HCT116 (cell line): ENCODE measurements at regions not wholly inside any gene's neighbourhood (a gene's known extent, or its start where the extent isn't known, plus 50 kb on each side); places are given as distances from the start of the nearest gene placed in this dataset.

Experiments
- ATAC-seq: fragments of 200-7000 bp; cut with Tn5 transposase; 2 replicates; pipeline ENCODE4 v1.9.1; 2020; ENCODE audit warnings: mild to moderate bottlenecking, moderate library complexity
- BruUV-seq: library from RNA; stranded (reverse); fragments of 400-500 nt; replicated peaks from 2 replicates; lab custom pipeline; 2021; lab: Mats Ljungman, UMichigan
- CTCF ChIA-PET: fragments of 300-600 bp; sonication (Branson Sonifier 250); formaldehyde crosslinking; loops from one replicate; lab custom pipeline; 2021; ENCODE audit warnings: antibody characterized with exemption; lab: Charles Lee
- POLR2A ChIA-PET: fragments of 300-600, 350-600 bp; sonication (Branson Sonifier 250); formaldehyde crosslinking; loops from one replicate; lab custom pipeline; 2021; ENCODE audit warnings: antibody characterized with exemption; lab: Charles Lee
- RAD21 ChIA-PET, 2 experiments: fragments of 300-600 bp; sonication (Branson Sonifier 250); formaldehyde crosslinking; loops; one replicate each; lab custom pipeline; 2023; ENCODE audit warnings: low total read pairs in 2 of 2; ENCODE audit not compliant: uncharacterized antibody in 2 of 2, unreplicated experiment in 2 of 2, low non-redundant PET in 1 of 2; lab: Charles Lee
- DNase-seq: peaks from one replicate; pipeline ENCODE4 v3.0.0-alpha.2; 2010; ENCODE audit warnings: low read depth, low spot score
- H2AFZ ChIP-seq: fragments of 200-600 bp; shearing (Covaris generic), sonication (generic); 2 replicates; pipeline ENCODE4 v1.6.1; 2017; ENCODE audit warnings: low read depth, mixed run types, mixed read lengths, antibody characterized with exemption, low read length; ENCODE audit not compliant: poor library complexity, severe bottlenecking
- H3K27ac ChIP-seq: 2 replicates; pipeline ENCODE4 v1.5.1; 2012; ENCODE audit warnings: low read depth, low read length
- H3K27me3 ChIP-seq: fragments of 200-600 bp; sonication (generic); 2 replicates; pipeline ENCODE4 v1.6.1; 2016; ENCODE audit warnings: mixed run types, low read length, mixed read lengths; ENCODE audit not compliant: insufficient read depth
- H3K36me3 ChIP-seq, 2 experiments: fragments of 200-500 bp in 1 of 2; fragments of 200-600 bp in 1 of 2; sonication (Bioruptor generic) in 1 of 2; sonication (generic) in 1 of 2; 2 replicates each; pipeline versions ENCODE4 v1.5.1 to v1.6.1; 2014 to 2016; ENCODE audit warnings: low read length in 2 of 2, inconsistent platforms in 1 of 2, mixed read lengths in 1 of 2, mixed run types in 1 of 2; ENCODE audit not compliant: insufficient read depth in 2 of 2, control insufficient read depth in 1 of 2
- H3K4me1 ChIP-seq, 2 experiments: fragments of 200-600 bp in 1 of 2; sonication (generic) in 1 of 2; 2 replicates each; pipeline versions ENCODE4 v1.5.1 to v1.6.1; 2012 to 2017; ENCODE audit warnings: low read length in 2 of 2, inconsistent platforms in 1 of 2, mild to moderate bottlenecking in 1 of 2, mixed read lengths in 1 of 2, mixed run types in 1 of 2, moderate library complexity in 1 of 2; ENCODE audit not compliant: insufficient read depth in 2 of 2, control insufficient read depth in 1 of 2
- H3K4me2 ChIP-seq: fragments of 200-600 bp; sonication (generic); 2 replicates; pipeline ENCODE4 v1.6.1; 2017; ENCODE audit warnings: mixed run types, low read length, mixed read lengths
- H3K4me3 ChIP-seq, 2 experiments: fragments of 200-600 bp in 1 of 2; sonication (generic) in 1 of 2; replicated peaks in 1 of 2; 2 replicates each; pipeline ENCODE4 v1.5.1; 2011 to 2016; ENCODE audit warnings: low read length in 2 of 2, control low read depth in 1 of 2, low read depth in 1 of 2, mild to moderate bottlenecking in 1 of 2, mixed read lengths in 1 of 2, mixed run types in 1 of 2
- H3K79me2 ChIP-seq: fragments of 200-600 bp; sonication (generic); 2 replicates; pipeline ENCODE4 v1.6.1; 2017; ENCODE audit warnings: mild to moderate bottlenecking, mixed run types, low read length, moderate library complexity, mixed read lengths; ENCODE audit not compliant: insufficient read depth
- H3K9ac ChIP-seq: fragments of 200-600 bp; sonication (generic); 2 replicates; pipeline ENCODE4 v1.6.1; 2016; ENCODE audit warnings: low read length, mixed read lengths
- H3K9me2 ChIP-seq: fragments of 200-600 bp; sonication (generic), shearing (Covaris generic); 2 replicates; pipeline ENCODE4 v1.6.1; 2017; ENCODE audit warnings: mixed run types, mild to moderate bottlenecking, moderate library complexity; ENCODE audit not compliant: insufficient read depth
- H3K9me3 ChIP-seq, 2 experiments: fragments of 200-500 bp in 1 of 2; fragments of 200-600 bp in 1 of 2; sonication (Bioruptor generic) in 1 of 2; sonication (generic) in 1 of 2; 2 replicates each; pipeline ENCODE4 v1.6.1; 2014 to 2017; ENCODE audit warnings: low read length in 2 of 2, mixed read lengths in 2 of 2, inconsistent platforms in 1 of 2, low read depth in 1 of 2, mild to moderate bottlenecking in 1 of 2, mixed run types in 1 of 2, moderate library complexity in 1 of 2; ENCODE audit not compliant: control insufficient read depth in 1 of 2, insufficient read depth in 1 of 2
- H4K20me1 ChIP-seq: fragments of 200-600 bp; sonication (generic), shearing (Covaris generic); 2 replicates; pipeline ENCODE4 v1.6.1; 2017; ENCODE audit warnings: mixed run types, mild to moderate bottlenecking, moderate library complexity; ENCODE audit not compliant: insufficient read depth
- CBX3 ChIP-seq: IDR thresholded peaks from 2 replicates; pipeline ENCODE4 v1.6.1; 2012; ENCODE audit warnings: low read depth
- CEBPB ChIP-seq: IDR thresholded peaks from 2 replicates; pipeline ENCODE4 v1.6.1; 2012; ENCODE audit warnings: low read depth
- EZH2 ChIP-seq: fragments of 200-600 bp; sonication (generic); IDR thresholded peaks from 2 replicates; pipeline ENCODE4 v1.6.1; 2017; ENCODE audit warnings: antibody characterized with exemption, mixed run types
- EZH2phosphoT487 ChIP-seq: fragments of 200-600 bp; IDR thresholded peaks from 2 replicates; pipeline ENCODE4 v1.6.1; 2018; ENCODE audit warnings: antibody characterized with exemption, borderline replicate concordance
- SRF ChIP-seq: IDR thresholded peaks from 2 replicates; pipeline ENCODE4 v1.6.1; 2012; ENCODE audit warnings: low read depth
- ZFX ChIP-seq: fragments of 450-650 bp; IDR thresholded peaks from 2 replicates; pipeline ENCODE4 v1.6.1; 2017
- intact Hi-C: fragments of 100-400 bp; cut with micrococcal nuclease; formaldehyde crosslinking; loops from 2 replicates; pipeline ENCODE4 v1.10.0; 2022
- TF ChIP-seq, protein P1 (sequence below): IDR thresholded peaks from 2 replicates; pipeline ENCODE4 v1.6.1; 2011; ENCODE audit warnings: mild to moderate bottlenecking, low read length, moderate library complexity; ENCODE audit not compliant: insufficient replicate concordance; ENCODE audit errors: extremely low read depth

GRCh38 chr10:22780474-22780885, 66.1 kb upstream of the PIP4K2A start (continued):
- TF ChIP-seq, protein P1, sequence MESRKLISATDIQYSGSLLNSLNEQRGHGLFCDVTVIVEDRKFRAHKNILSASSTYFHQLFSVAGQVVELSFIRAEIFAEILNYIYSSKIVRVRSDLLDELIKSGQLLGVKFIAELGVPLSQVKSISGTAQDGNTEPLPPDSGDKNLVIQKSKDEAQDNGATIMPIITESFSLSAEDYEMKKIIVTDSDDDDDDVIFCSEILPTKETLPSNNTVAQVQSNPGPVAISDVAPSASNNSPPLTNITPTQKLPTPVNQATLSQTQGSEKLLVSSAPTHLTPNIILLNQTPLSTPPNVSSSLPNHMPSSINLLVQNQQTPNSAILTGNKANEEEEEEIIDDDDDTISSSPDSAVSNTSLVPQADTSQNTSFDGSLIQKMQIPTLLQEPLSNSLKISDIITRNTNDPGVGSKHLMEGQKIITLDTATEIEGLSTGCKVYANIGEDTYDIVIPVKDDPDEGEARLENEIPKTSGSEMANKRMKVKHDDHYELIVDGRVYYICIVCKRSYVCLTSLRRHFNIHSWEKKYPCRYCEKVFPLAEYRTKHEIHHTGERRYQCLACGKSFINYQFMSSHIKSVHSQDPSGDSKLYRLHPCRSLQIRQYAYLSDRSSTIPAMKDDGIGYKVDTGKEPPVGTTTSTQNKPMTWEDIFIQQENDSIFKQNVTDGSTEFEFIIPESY, result no peak
- no peak for TF ChIP-seq SRF
- no peak for TF ChIP-seq EZH2phosphoT487
- no peak for TF ChIP-seq EZH2
- no peak for TF ChIP-seq CEBPB
- TF ChIP-seq ZFX, result no peak
- TF ChIP-seq, all 23 proteins: peak for 0

DNA sequence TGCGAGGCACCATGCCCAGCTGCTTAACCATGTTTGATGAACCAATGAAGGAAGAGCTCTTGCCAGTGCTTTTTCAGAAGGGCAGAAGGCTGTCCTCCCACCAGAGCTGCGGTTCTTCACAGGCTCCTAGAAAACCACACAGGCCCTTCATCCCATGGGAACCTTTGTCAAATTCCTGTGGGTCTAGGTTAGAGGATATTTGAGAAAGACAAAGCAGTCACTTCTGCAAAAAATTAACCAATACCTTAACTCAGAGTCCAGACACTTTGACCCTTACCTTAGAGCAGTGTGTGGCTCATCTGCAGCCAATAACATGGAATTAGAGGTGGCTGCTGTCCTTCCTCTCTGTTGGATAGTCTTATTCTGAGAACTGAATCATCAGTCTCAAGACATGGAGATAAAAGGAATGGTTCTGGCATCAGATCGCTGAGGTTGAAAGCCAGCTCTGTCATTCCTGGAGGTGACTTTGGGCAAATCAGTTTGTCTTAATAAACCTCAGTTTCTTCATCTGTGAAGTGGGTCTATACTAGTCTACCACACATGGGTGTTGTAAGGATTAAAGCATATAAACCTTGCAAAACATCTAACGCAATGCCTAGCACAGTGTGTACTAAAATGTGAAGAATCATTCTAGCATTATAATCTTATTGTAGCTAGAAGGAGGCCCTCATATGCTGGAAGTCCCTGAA, 65.1 kb upstream of the PIP4K2A start:
- ATAC-seq (no peak), DNase-seq (no peak)
- intact Hi-C loops, result no loop called here
- ChIA-PET CTCF (no interaction called here), POLR2A (no interaction called here), RAD21 (no interaction called here)
- Histone ChIP-seq H3K27ac (no peak overlapping the region), H2AFZ (no peak overlapping the region), H3K27me3 (no peaks in the 10 kb centered on the region), H3K9ac (no peak overlapping the region), H3K4me1 (peaks cover 0 to 2% of the 10 kb centered on the region in 2 experiments; a peak in 1 of 4 replicates), H3K79me2 (no peaks in the 10 kb centered on the region), H3K4me2 (no peak overlapping the region), H3K4me3 (no peak overlapping the region), H3K36me3 (no peaks in the 10 kb centered on the region), H3K9me2 (no peaks in the 10 kb centered on the region), H4K20me1 (no peaks in the 10 kb centered on the region), H3K9me3 (no peaks in the 10 kb centered on the region)
- TF ChIP-seq, protein P1, result no peak
- TF ChIP-seq SRF (no peak), CBX3 (no peak)
- BruUV-seq, result no TSS peak
